ENCODE measurements at regions not wholly inside any gene's neighbourhood (a gene's known extent, or its start where the extent isn't known, plus 50 kb on each side); places are given as distances from the start of the nearest gene placed in this dataset.

- Histone ChIP-seq H3K36me3 (ENCODE audit: control insufficient read depth in 3 of 3, insufficient read depth in 3 of 3, low read length in 3 of 3) (no peaks in the 10 kb centered on the region), H3K4me1 (ENCODE audit: control insufficient read depth in 3 of 3, insufficient read depth in 3 of 3, low read length in 3 of 3) (no peaks in the 10 kb centered on the region), H3K9ac (ENCODE audit: low read depth in 1 of 3, low read length in 3 of 3) (no peak overlapping the region), H3K27ac (ENCODE audit: low read depth, low read length) (no peak overlapping the region), H3K27me3 (ENCODE audit: control insufficient read depth in 3 of 3, insufficient read depth in 3 of 3, low read length in 3 of 3) (no peaks in the 10 kb centered on the region), H3K9me3 (ENCODE audit: control insufficient read depth in 3 of 3, low read length in 3 of 3) (no peaks in the 10 kb centered on the region), H3K4me3 (ENCODE audit: low read length in 3 of 3) (no peak overlapping the region)
These were observed 103.4 kb upstream of the COL21A1 start for GRCh38 chr6:56350628-56351260.

- H3K27ac ChIP-seq (ENCODE audit: low read depth, low read length) = no peak overlapping the region
- H3K4me1 ChIP-seq (ENCODE audit: control insufficient read depth in 3 of 3, insufficient read depth in 3 of 3, low read length in 3 of 3) = no peaks in the 10 kb centered on the region
- H3K9me3 ChIP-seq (ENCODE audit: control insufficient read depth in 3 of 3, low read length in 3 of 3) = no peaks in the 10 kb centered on the region
- no peak overlapping the region for H3K9ac ChIP-seq (ENCODE audit: low read depth in 1 of 3, low read length in 3 of 3)
- H3K27me3 ChIP-seq (ENCODE audit: control insufficient read depth in 3 of 3, insufficient read depth in 3 of 3, low read length in 3 of 3) = no peaks in the 10 kb centered on the region
- H3K4me3 ChIP-seq (ENCODE audit: low read length in 3 of 3) = no peak overlapping the region
- no peaks in the 10 kb centered on the region for H3K36me3 ChIP-seq (ENCODE audit: control insufficient read depth in 3 of 3, insufficient read depth in 3 of 3, low read length in 3 of 3)
These were observed 101.8 kb upstream of the COL21A1 start for GRCh38 chr6:56349194-56349593.

- Histone ChIP-seq H3K4me1 (ENCODE audit: control insufficient read depth in 3 of 3, insufficient read depth in 3 of 3, low read length in 3 of 3) (no peaks in the 10 kb centered on the region), H3K27me3 (ENCODE audit: control insufficient read depth in 3 of 3, insufficient read depth in 3 of 3, low read length in 3 of 3) (no peaks in the 10 kb centered on the region), H3K27ac (ENCODE audit: low read depth, low read length) (no peak overlapping the region), H3K4me3 (ENCODE audit: low read length in 3 of 3) (no peak overlapping the region), H3K9me3 (ENCODE audit: control insufficient read depth in 3 of 3, low read length in 3 of 3) (no peaks in the 10 kb centered on the region), H3K36me3 (ENCODE audit: control insufficient read depth in 3 of 3, insufficient read depth in 3 of 3, low read length in 3 of 3) (no peaks in the 10 kb centered on the region), H3K9ac (ENCODE audit: low read depth in 1 of 3, low read length in 3 of 3) (no peak overlapping the region)
These were observed 101.2 kb upstream of the COL21A1 start for GRCh38 chr6:56348578-56348977.

GRCh38 chr6:56347526-56347925 lies 100.1 kb upstream of the COL21A1 start:
- Histone ChIP-seq H3K9ac (ENCODE audit: low read depth in 1 of 3, low read length in 3 of 3) (no peak overlapping the region), H3K27me3 (ENCODE audit: control insufficient read depth in 3 of 3, insufficient read depth in 3 of 3, low read length in 3 of 3) (no peaks in the 10 kb centered on the region), H3K36me3 (ENCODE audit: control insufficient read depth in 3 of 3, insufficient read depth in 3 of 3, low read length in 3 of 3) (no peaks in the 10 kb centered on the region), H3K4me3 (ENCODE audit: low read length in 3 of 3) (no peak overlapping the region), H3K9me3 (ENCODE audit: control insufficient read depth in 3 of 3, low read length in 3 of 3) (no peaks in the 10 kb centered on the region), H3K4me1 (ENCODE audit: control insufficient read depth in 3 of 3, insufficient read depth in 3 of 3, low read length in 3 of 3) (no peaks in the 10 kb centered on the region), H3K27ac (ENCODE audit: low read depth, low read length) (no peak overlapping the region)

- Histone ChIP-seq H3K27me3 (ENCODE audit: control insufficient read depth in 3 of 3, insufficient read depth in 3 of 3, low read length in 3 of 3) (no peaks in the 10 kb centered on the region), H3K36me3 (ENCODE audit: control insufficient read depth in 3 of 3, insufficient read depth in 3 of 3, low read length in 3 of 3) (no peaks in the 10 kb centered on the region), H3K4me1 (ENCODE audit: control insufficient read depth in 3 of 3, insufficient read depth in 3 of 3, low read length in 3 of 3) (no peaks in the 10 kb centered on the region), H3K9ac (ENCODE audit: low read depth in 1 of 3, low read length in 3 of 3) (no peak overlapping the region), H3K27ac (ENCODE audit: low read depth, low read length) (no peak overlapping the region), H3K9me3 (ENCODE audit: control insufficient read depth in 3 of 3, low read length in 3 of 3) (no peaks in the 10 kb centered on the region), H3K4me3 (ENCODE audit: low read length in 3 of 3) (no peak overlapping the region)
These were observed 99.6 kb upstream of the COL21A1 start for GRCh38 chr6:56346958-56347357.

GRCh38 chr6:56345376-56345995 lies 98.1 kb upstream of the COL21A1 start:
- Histone ChIP-seq H3K27ac (ENCODE audit: low read depth, low read length) (no peak overlapping the region), H3K9ac (ENCODE audit: low read depth in 1 of 3, low read length in 3 of 3) (no peak overlapping the region), H3K4me3 (ENCODE audit: low read length in 3 of 3) (no peak overlapping the region), H3K4me1 (ENCODE audit: control insufficient read depth in 3 of 3, insufficient read depth in 3 of 3, low read length in 3 of 3) (no peaks in the 10 kb centered on the region), H3K36me3 (ENCODE audit: control insufficient read depth in 3 of 3, insufficient read depth in 3 of 3, low read length in 3 of 3) (no peaks in the 10 kb centered on the region), H3K9me3 (ENCODE audit: control insufficient read depth in 3 of 3, low read length in 3 of 3) (no peaks in the 10 kb centered on the region), H3K27me3 (ENCODE audit: control insufficient read depth in 3 of 3, insufficient read depth in 3 of 3, low read length in 3 of 3) (no peaks in the 10 kb centered on the region)

GRCh38 chr6:56343295-56343694 lies 95.9 kb upstream of the COL21A1 start:
- Histone ChIP-seq H3K27ac (ENCODE audit: low read depth, low read length) (no peak overlapping the region), H3K9me3 (ENCODE audit: control insufficient read depth in 3 of 3, low read length in 3 of 3) (no peaks in the 10 kb centered on the region), H3K4me3 (ENCODE audit: low read length in 3 of 3) (no peak overlapping the region)

GRCh38 chr6:56339524-56339923 lies 92.1 kb upstream of the COL21A1 start:
- Histone ChIP-seq H3K36me3 (ENCODE audit: control insufficient read depth in 3 of 3, insufficient read depth in 3 of 3, low read length in 3 of 3) (no peaks in the 10 kb centered on the region), H3K4me1 (ENCODE audit: control insufficient read depth in 3 of 3, insufficient read depth in 3 of 3, low read length in 3 of 3) (no peaks in the 10 kb centered on the region), H3K4me3 (ENCODE audit: low read length in 3 of 3) (no peak overlapping the region), H3K27ac (ENCODE audit: low read depth, low read length) (no peak overlapping the region), H3K9me3 (ENCODE audit: control insufficient read depth in 3 of 3, low read length in 3 of 3) (no peaks in the 10 kb centered on the region), H3K9ac (ENCODE audit: low read depth in 1 of 3, low read length in 3 of 3) (no peak overlapping the region), H3K27me3 (ENCODE audit: control insufficient read depth in 3 of 3, insufficient read depth in 3 of 3, low read length in 3 of 3) (no peaks in the 10 kb centered on the region)

More at GRCh38 chr6:56343295-56343694, 95.9 kb upstream of the COL21A1 start:
- Histone ChIP-seq H3K36me3 (ENCODE audit: control insufficient read depth in 3 of 3, insufficient read depth in 3 of 3, low read length in 3 of 3) (no peaks in the 10 kb centered on the region), H3K4me1 (ENCODE audit: control insufficient read depth in 3 of 3, insufficient read depth in 3 of 3, low read length in 3 of 3) (no peaks in the 10 kb centered on the region), H3K9ac (ENCODE audit: low read depth in 1 of 3, low read length in 3 of 3) (no peak overlapping the region), H3K27me3 (ENCODE audit: control insufficient read depth in 3 of 3, insufficient read depth in 3 of 3, low read length in 3 of 3) (no peaks in the 10 kb centered on the region)

GRCh38 chr6:56335726-56336125 lies 88.3 kb upstream of the COL21A1 start:
- Histone ChIP-seq H3K27me3 (ENCODE audit: control insufficient read depth in 3 of 3, insufficient read depth in 3 of 3, low read length in 3 of 3) (no peaks in the 10 kb centered on the region), H3K36me3 (ENCODE audit: control insufficient read depth in 3 of 3, insufficient read depth in 3 of 3, low read length in 3 of 3) (no peaks in the 10 kb centered on the region), H3K4me1 (ENCODE audit: control insufficient read depth in 3 of 3, insufficient read depth in 3 of 3, low read length in 3 of 3) (no peaks in the 10 kb centered on the region), H3K9me3 (ENCODE audit: control insufficient read depth in 3 of 3, low read length in 3 of 3) (no peaks in the 10 kb centered on the region), H3K4me3 (ENCODE audit: low read length in 3 of 3) (no peak overlapping the region), H3K9ac (ENCODE audit: low read depth in 1 of 3, low read length in 3 of 3) (no peak overlapping the region), H3K27ac (ENCODE audit: low read depth, low read length) (no peak overlapping the region)

GRCh38 chr6:56334937-56335336 lies 87.6 kb upstream of the COL21A1 start:
- Histone ChIP-seq H3K27me3 (ENCODE audit: control insufficient read depth in 3 of 3, insufficient read depth in 3 of 3, low read length in 3 of 3) (no peaks in the 10 kb centered on the region), H3K4me3 (ENCODE audit: low read length in 3 of 3) (no peak overlapping the region), H3K4me1 (ENCODE audit: control insufficient read depth in 3 of 3, insufficient read depth in 3 of 3, low read length in 3 of 3) (no peaks in the 10 kb centered on the region), H3K9me3 (ENCODE audit: control insufficient read depth in 3 of 3, low read length in 3 of 3) (no peaks in the 10 kb centered on the region), H3K9ac (ENCODE audit: low read depth in 1 of 3, low read length in 3 of 3) (no peak overlapping the region), H3K36me3 (ENCODE audit: control insufficient read depth in 3 of 3, insufficient read depth in 3 of 3, low read length in 3 of 3) (no peaks in the 10 kb centered on the region), H3K27ac (ENCODE audit: low read depth, low read length) (no peak overlapping the region)

Data from skeletal muscle tissue (tissue), 3 donors.